Chondrocyte (in vitro differentiated cells): ENCODE measurements at regions not wholly inside any gene's neighbourhood (a gene's known extent, or its start where the extent isn't known, plus 50 kb on each side); places are given as distances from the start of the nearest gene placed in this dataset.
A peak's percentile ranks its signal among the peaks of the same experiment; 100 is the strongest.

Source experiments
- DNase-seq: peaks from one replicate; pipeline ENCODE4 v3.0.0; 2021; ENCODE audit warnings: mixed read lengths, low spot score
- H3K27ac Mint-ChIP-seq: one replicate; pipeline ENCODE4 v1.8.0; 2021; ENCODE audit warnings: mild to moderate bottlenecking, moderate library complexity, mixed read lengths; ENCODE audit not compliant: unreplicated experiment
- H3K27me3 Mint-ChIP-seq: 2 replicates; pipeline ENCODE4 v1.8.0; 2021; ENCODE audit warnings: low read depth, mixed read lengths
- H3K36me3 Mint-ChIP-seq: 2 replicates; pipeline ENCODE4 v1.8.0; 2021; ENCODE audit warnings: low read depth, mixed read lengths
- H3K4me1 Mint-ChIP-seq: 2 replicates; pipeline ENCODE4 v1.8.0; 2021; ENCODE audit warnings: low read depth, mild to moderate bottlenecking, mixed read lengths
- H3K4me3 Mint-ChIP-seq: one replicate; pipeline ENCODE4 v1.8.0; 2021; ENCODE audit warnings: mild to moderate bottlenecking, moderate library complexity, mixed read lengths; ENCODE audit not compliant: unreplicated experiment
- H3K9me3 Mint-ChIP-seq: 2 replicates; pipeline ENCODE4 v1.8.0; 2021; ENCODE audit warnings: low read depth, mixed read lengths
- CTCF ChIP-seq: fragments of 200-600 bp; sonication (generic); IDR thresholded peaks from 2 replicates; pipeline ENCODE4 v1.5.0; 2021; ENCODE audit warnings: antibody characterized with exemption, mild to moderate bottlenecking, moderate library complexity

- no peak for DNase-seq
- no peak for TF ChIP-seq CTCF
- no peak overlapping the region for H3K4me3 Mint-ChIP-seq
- H3K36me3 Mint-ChIP-seq = no peaks in the 10 kb centered on the region
- peaks cover 33% of the 10 kb centered on the region for H3K27me3 Mint-ChIP-seq
- no peaks in the 10 kb centered on the region for H3K9me3 Mint-ChIP-seq
- H3K27ac Mint-ChIP-seq = no peak overlapping the region
- H3K4me1 Mint-ChIP-seq = peaks cover 8% of the 10 kb centered on the region
Observed at GRCh38 chr6:84424956-84425355, 197.5 kb upstream of the CEP162 start.

DNA sequence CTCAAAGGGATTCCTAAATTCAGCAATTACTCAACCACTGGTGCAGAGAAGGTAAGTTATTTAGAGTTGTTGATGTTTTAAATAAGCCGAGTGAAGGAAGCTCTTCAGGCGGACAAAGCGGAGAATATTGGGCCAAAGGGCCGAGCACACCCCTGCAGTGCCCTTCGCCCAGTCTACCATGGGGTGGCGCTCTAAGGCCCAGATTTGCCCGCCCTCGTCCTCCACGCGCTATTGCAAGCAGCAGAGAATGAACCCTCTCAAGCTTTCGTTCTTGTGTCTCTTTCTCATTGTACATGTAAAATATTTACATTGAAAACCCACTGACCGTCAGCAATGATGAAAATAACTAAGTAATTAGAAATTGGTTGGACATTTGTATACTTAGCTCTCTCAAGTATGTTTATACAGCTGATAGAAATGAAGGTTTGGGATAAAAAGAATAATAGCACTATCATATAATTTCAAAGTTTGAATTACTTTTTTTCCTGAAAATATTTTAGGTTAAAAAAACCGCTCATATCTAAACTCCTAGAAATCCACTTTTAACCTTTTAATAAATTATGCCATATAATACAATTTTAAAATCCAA lies 195.0 kb upstream of the CEP162 start:
- Mint-ChIP-seq H3K9me3 (no peaks in the 10 kb centered on the region), H3K27ac (no peak overlapping the region), H3K4me3 (no peak overlapping the region), H3K36me3 (no peaks in the 10 kb centered on the region), H3K27me3 (peaks cover 30% of the 10 kb centered on the region), H3K4me1 (peaks cover 8% of the 10 kb centered on the region)
- DNase-seq = no peak
- TF ChIP-seq CTCF = peak; percentile 93

GRCh38 chr6:84421031-84421430 lies 193.6 kb upstream of the CEP162 start:
- DNase-seq = no peak
- peaks cover 24% of the 10 kb centered on the region for H3K27me3 Mint-ChIP-seq
- peaks cover 8% of the 10 kb centered on the region for H3K4me1 Mint-ChIP-seq
- no peak overlapping the region for H3K4me3 Mint-ChIP-seq
- no peaks in the 10 kb centered on the region for H3K9me3 Mint-ChIP-seq
- H3K27ac Mint-ChIP-seq = no peak overlapping the region
- TF ChIP-seq CTCF = no peak
- H3K36me3 Mint-ChIP-seq = no peaks in the 10 kb centered on the region

DNA sequence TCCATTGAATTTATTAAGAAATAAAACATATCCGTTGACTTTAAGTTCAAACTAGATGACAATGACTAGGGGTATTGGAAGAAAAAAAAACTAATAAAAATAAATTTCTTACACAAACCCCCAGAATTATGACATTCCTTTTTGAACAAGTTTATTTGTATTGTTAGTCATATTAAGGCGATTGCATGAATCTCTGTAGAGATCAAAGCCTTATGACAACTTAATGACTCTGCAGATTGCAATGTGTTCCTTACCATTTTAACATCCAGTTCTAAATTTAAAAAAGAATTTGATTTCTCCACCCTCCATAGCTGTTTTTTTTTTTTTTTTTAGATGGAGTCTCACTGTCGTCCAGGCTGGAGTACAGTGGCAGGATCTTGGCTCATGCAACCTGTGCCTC lies 189.8 kb upstream of the CEP162 start:
- no peak overlapping the region for H3K4me3 Mint-ChIP-seq
- H3K27me3 Mint-ChIP-seq = peaks cover 35% of the 10 kb centered on the region
- no peak for DNase-seq
- H3K9me3 Mint-ChIP-seq = no peaks in the 10 kb centered on the region
- H3K27ac Mint-ChIP-seq = no peak overlapping the region
- H3K4me1 Mint-ChIP-seq = peaks cover 2% of the 10 kb centered on the region
- no peaks in the 10 kb centered on the region for H3K36me3 Mint-ChIP-seq
- TF ChIP-seq CTCF = no peak

GRCh38 chr6:84416043-84416657 lies 188.7 kb upstream of the CEP162 start:
- H3K4me1 Mint-ChIP-seq = peaks cover 4% of the 10 kb centered on the region

More at GRCh38 chr6:84416043-84416657, 188.7 kb upstream of the CEP162 start:
- no peaks in the 10 kb centered on the region for H3K9me3 Mint-ChIP-seq
- H3K4me3 Mint-ChIP-seq = no peak overlapping the region
- no peak for DNase-seq
- H3K27me3 Mint-ChIP-seq = peaks cover 25% of the 10 kb centered on the region
- H3K36me3 Mint-ChIP-seq = no peaks in the 10 kb centered on the region
- TF ChIP-seq CTCF = no peak
- H3K27ac Mint-ChIP-seq = no peak overlapping the region
